Transverse colon (tissue), 4 donors: ENCODE measurements at regions not wholly inside any gene's neighbourhood (a gene's known extent, or its start where the extent isn't known, plus 50 kb on each side); places are given as distances from the start of the nearest gene placed in this dataset.
"Not testable (repeated sequence)": the region's sequence is repeated elsewhere in the genome, so short reads cannot be mapped to it uniquely, and the experiment has no call there.

ENCODE experiments used
- EP300 ChIP-seq: sonication (generic); formaldehyde crosslinking; IDR thresholded peaks from one replicate; pipeline ENCODE4 v1.6.1; 2017; ENCODE audit warnings: antibody characterized with exemption, low read depth
- POLR2A ChIP-seq: fragments of 450-650 bp; IDR thresholded peaks from one replicate; pipeline ENCODE4 v1.6.1; 2016; ENCODE audit warnings: antibody characterized with exemption, mild to moderate bottlenecking, moderate library complexity
- POLR2AphosphoS5 ChIP-seq, 3 donors: sonication (generic); formaldehyde crosslinking; IDR thresholded peaks; one replicate each; pipeline ENCODE4 v1.6.1; 2016; ENCODE audit warnings: antibody characterized with exemption in 3 of 3
- TF ChIP-seq, protein P1 (sequence below), 5 experiments: fragments of 200-600 bp in 3 of 5; fragments of 450-650 bp in 2 of 5; sonication (generic) in 3 of 5; IDR thresholded peaks; 1 replicate in 2 of 5; 2 replicates in 3 of 5; pipeline ENCODE4 v1.5.1; 2016 to 2017; ENCODE audit warnings: antibody characterized with exemption in 5 of 5, inconsistent platforms in 3 of 5, mild to moderate bottlenecking in 2 of 5, moderate library complexity in 1 of 5

DNA sequence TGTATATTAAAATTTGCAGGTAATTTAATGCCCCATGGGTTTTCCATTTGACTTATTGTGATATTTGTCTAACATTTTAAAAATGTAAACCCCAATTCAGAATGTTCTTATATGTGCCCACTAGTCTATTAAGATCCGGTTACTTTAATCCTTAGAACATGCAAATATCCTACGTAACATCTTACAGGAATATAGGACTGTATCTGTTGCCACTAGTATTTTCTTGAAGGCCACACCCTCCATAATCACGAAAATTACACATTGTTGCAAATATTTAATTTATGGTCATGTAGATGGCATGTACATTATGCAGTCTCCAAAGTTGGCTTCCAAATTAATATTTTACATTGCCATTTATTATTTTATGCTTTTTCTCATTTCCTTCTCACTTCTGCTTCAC is 329.2 kb upstream of the NOTCH2NLA start:
- TF ChIP-seq EP300; POLR2AphosphoS5 (IDR thresholded peaks at IDR 0.05); POLR2A: not testable (repeated sequence)
- TF ChIP-seq, protein P1, sequence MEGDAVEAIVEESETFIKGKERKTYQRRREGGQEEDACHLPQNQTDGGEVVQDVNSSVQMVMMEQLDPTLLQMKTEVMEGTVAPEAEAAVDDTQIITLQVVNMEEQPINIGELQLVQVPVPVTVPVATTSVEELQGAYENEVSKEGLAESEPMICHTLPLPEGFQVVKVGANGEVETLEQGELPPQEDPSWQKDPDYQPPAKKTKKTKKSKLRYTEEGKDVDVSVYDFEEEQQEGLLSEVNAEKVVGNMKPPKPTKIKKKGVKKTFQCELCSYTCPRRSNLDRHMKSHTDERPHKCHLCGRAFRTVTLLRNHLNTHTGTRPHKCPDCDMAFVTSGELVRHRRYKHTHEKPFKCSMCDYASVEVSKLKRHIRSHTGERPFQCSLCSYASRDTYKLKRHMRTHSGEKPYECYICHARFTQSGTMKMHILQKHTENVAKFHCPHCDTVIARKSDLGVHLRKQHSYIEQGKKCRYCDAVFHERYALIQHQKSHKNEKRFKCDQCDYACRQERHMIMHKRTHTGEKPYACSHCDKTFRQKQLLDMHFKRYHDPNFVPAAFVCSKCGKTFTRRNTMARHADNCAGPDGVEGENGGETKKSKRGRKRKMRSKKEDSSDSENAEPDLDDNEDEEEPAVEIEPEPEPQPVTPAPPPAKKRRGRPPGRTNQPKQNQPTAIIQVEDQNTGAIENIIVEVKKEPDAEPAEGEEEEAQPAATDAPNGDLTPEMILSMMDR (IDR thresholded peaks at IDR 0.05), result not testable (repeated sequence)
